ENCODE measurements at regions not wholly inside any gene's neighbourhood (a gene's known extent, or its start where the extent isn't known, plus 50 kb on each side); places are given as distances from the start of the nearest gene placed in this dataset.

GRCh38 chrX:98568795-98569194 is 1685.1 kb downstream of the RPA4 start:
- no peak for DNase-seq (ENCODE audit: low read depth)

DNA sequence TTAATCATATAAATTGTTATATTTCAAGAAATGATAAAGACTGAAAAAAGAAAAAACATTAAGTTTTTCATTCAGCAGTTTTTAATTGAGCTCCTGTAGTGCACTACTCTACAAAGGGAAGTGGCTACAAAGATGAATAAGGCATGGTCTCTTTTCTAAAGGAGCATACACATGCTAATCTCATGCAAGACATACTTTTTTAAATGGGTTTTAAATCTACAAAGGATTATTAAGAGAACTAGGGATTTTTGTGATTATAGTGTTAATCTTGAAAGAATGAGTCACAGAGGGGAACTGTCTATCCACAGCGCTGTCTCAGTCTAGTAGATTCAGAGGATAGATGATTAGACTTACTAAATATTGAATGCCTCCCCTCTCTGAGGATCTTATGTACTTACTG is 1722.2 kb downstream of the RPA4 start:
- no peak for DNase-seq (ENCODE audit: low read depth)

DNA sequence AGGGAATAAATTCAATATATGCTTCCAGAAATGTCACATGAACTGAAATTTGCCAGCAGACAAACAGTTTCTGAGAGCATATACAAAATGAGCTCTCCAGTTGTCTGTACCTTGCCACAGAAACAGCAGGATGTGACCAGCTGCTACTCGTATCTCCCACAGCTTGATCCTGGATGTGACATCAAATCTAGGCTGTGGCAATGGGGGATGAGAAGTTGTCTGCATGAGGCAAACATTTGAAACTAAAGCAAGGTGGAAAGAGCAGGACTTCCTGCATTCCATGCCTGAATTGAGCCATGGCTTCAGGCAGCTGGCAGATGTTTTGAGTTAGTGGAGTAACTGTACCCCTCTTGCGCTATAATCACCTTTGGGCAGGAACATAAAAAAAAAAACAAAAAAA is 1724.0 kb downstream of the RPA4 start:
- no peak for DNase-seq (ENCODE audit: low read depth)

DNA sequence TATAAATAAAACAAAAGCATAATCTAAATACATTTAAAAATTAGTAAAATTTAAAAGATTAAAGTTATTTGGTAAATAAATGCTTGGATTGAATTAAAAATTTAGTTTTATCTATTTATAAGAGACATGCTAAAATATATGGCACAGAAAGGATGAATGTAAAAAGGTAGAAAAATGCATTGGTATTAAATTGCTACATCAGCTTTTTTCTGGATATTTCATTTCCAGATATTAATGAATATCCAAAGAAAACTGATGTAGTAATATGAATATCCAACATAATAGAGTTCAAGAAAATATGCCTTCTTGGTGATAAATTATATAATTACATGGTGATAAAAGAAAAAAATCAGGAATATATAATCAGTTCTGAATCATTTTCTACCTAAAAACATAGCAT is 1743.9 kb downstream of the RPA4 start:
- no peak for DNase-seq (ENCODE audit: low read depth)

DNA sequence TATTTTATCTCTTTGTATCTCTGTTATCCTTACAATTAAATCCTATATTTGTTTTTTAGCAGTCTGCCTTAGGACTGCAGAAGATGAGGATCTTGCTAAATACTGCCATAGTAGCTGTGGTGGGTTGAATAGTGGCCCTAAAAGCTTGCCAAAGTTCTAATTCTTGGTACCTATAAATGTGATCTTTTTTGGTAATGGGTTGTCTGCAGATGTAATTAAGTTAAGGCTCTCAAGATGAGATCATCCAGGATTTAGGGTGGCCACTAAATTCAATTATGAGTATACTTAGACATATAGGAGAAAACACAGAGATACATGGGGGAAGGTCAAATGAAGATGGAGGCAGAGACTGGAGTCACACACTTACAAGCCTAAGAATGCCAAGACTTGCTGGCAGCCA is 1753.7 kb downstream of the RPA4 start:
- no peak for DNase-seq (ENCODE audit: low read depth)

- DNase-seq (ENCODE audit: low read depth), result no peak
Measured at GRCh38 chrX:98646351-98646750, 1762.6 kb downstream of the RPA4 start.

- DNase-seq (ENCODE audit: low read depth), result no peak
Measured at GRCh38 chrX:98654565-98654964, 1755.5 kb downstream of the PCDH19 start.
